ENCODE measurements at regions not wholly inside any gene's neighbourhood (a gene's known extent, or its start where the extent isn't known, plus 50 kb on each side); places are given as distances from the start of the nearest gene placed in this dataset.
A peak's percentile ranks its signal among the peaks of the same experiment; 100 is the strongest.
"Not testable (repeated sequence)": the region's sequence is repeated elsewhere in the genome, so short reads cannot be mapped to it uniquely, and the experiment has no call there.

DNA sequence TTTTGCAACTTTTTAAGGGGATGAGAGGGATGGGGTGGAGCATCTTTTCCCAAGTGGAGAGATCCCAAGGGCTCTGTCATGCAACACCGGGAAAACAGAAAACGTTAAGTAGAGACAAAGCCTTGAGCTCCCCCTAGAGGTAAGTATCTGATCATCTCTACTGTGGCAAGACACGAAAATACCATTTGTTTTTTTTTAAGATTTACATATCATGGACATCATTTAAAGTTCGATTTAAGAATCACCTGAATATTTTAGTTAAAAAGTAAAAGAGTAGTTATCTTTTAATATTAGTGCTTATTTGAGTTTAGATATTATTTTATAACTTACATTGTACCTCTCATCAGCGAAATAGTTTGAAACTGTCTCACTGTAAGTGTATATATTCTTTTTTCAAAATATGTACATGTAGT lies 200.4 kb downstream of the LRRC70 start:
- ChIA-PET POLR2A (no interaction called here), CTCF (interaction anchor here (0.7 to 2.6 kb wide), 19 partner anchors 9 to 555 kb away, joined by 3 to 12 read pairs (median 4); no protein-coding TSS in a partner anchor)
- TF ChIP-seq, protein P1, sequence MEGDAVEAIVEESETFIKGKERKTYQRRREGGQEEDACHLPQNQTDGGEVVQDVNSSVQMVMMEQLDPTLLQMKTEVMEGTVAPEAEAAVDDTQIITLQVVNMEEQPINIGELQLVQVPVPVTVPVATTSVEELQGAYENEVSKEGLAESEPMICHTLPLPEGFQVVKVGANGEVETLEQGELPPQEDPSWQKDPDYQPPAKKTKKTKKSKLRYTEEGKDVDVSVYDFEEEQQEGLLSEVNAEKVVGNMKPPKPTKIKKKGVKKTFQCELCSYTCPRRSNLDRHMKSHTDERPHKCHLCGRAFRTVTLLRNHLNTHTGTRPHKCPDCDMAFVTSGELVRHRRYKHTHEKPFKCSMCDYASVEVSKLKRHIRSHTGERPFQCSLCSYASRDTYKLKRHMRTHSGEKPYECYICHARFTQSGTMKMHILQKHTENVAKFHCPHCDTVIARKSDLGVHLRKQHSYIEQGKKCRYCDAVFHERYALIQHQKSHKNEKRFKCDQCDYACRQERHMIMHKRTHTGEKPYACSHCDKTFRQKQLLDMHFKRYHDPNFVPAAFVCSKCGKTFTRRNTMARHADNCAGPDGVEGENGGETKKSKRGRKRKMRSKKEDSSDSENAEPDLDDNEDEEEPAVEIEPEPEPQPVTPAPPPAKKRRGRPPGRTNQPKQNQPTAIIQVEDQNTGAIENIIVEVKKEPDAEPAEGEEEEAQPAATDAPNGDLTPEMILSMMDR (IDR thresholded peaks at IDR 0.05; ENCODE audit: control extremely low read depth, extremely low read depth, low read depth, missing control alignments) = peak; percentile 53
- peak; percentile 62 for DNase-seq (ENCODE audit: extremely low spot score)

DNA sequence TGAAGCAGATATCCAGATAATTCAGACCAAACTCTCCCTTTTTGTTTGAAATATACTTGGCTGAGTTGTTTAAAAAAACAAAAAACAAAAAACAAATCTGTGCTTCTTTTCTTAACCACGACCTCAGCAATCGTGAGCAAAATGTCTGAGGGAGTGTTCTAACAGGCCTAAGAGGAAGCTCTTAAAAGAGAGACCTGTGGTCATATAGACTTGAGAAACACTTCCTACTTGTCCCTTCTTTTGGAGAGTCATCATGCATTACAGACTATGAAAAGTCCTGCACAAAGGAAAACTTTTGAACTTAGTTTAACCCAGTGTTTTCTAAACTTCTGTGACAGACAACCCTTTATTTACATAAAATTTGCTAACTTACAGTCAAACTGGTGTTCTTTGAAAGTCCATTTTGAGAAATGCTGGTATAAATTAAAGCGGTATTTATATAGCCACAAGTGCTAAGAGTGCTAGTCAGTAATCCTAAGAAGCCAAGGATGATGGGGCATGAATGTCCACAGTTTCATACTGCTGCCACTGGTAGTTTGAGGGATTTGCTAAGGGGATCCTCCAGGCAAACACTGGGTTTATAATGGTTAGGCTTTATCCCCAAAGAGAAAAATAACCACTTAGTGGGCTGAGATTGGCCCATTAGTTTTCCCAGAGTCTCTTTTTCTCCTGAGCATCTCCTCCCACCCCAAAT lies 199.8 kb downstream of the LRRC70 start:
- CTCF ChIA-PET = interaction anchor here (0.7 to 2.6 kb wide), 19 partner anchors 10 to 554 kb away, joined by 3 to 12 read pairs (median 4); no protein-coding TSS in a partner anchor
- POLR2A ChIA-PET = no interaction called here
- TF ChIP-seq, protein P1 (IDR thresholded peaks at IDR 0.05; ENCODE audit: control extremely low read depth, extremely low read depth, low read depth, missing control alignments) = no peak

DNA sequence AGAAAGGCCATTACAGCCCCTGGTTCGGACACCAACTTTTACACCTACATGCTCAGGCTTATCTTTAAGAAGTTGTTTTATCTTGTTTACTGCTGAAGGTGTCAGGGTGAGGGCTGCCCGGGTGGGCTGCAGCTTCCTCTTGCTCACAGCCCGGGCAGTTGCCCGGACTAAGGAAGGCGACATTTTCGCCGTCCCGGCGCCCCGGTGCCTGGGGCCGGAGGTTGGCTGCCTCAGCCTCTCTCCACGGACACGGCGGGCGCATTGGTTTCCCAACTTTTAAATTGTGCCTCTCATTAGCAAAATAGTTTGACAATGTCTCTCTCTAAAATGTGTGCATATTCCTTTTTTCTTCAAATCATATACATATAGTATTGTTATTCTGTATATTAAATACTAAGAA lies 198.5 kb downstream of the LRRC70 start:
- CTCF ChIA-PET; DNase-seq (ENCODE audit: extremely low spot score); POLR2A ChIA-PET: not testable (repeated sequence)

More for the DNA sequence above, 199.8 kb downstream of the LRRC70 start:
- no peak for DNase-seq (ENCODE audit: extremely low spot score)

DNA sequence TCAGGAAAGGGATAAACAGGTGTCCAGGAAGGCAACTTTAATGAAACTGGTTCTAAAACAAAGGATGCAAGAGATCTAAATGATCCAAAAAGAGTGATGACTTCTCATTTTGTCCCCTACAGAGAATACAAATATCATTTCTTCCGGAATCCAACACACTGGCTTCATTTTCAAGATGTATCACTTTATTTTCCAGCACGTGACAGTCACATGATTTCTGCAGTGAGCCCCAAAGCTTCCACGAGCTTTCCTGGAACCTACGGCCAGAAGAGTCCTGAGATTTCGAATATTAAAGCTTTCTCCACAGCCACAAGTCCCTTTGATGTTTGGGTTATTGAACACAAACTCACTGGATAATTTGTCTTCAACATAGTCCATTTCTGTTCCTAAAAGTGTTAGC lies 198.0 kb downstream of the LRRC70 start:
- CTCF ChIA-PET; DNase-seq (ENCODE audit: extremely low spot score); POLR2A ChIA-PET: not testable (repeated sequence)

DNA sequence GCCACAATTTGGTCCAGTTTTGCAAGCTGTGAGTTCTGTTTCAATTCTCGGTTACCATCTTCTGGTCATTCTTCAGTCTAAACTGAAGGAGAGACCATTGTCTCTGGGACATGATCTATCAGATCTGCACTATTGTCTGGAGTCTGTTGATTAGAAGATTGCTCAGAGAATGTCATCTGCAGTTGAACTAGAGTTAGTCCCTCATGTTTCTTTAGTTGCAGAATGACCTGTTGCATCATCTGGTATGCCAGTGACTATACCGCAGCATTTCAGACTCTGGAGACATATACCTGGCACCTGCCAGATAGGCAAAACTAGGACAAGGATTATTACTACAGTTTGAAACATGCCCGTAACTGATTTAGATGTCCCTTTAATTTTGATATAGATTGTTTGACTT lies 194.8 kb downstream of the LRRC70 start:
- no peak for DNase-seq (ENCODE audit: extremely low spot score)
- POLR2A ChIA-PET = no interaction called here
- TF ChIP-seq, protein P1 (IDR thresholded peaks at IDR 0.05; ENCODE audit: control extremely low read depth, extremely low read depth, low read depth, missing control alignments) = no peak
- CTCF ChIA-PET = interaction anchor here (0.9 kb wide), 1 partner anchor 10 kb away, joined by 4 read pairs; no protein-coding TSS in a partner anchor

DNA sequence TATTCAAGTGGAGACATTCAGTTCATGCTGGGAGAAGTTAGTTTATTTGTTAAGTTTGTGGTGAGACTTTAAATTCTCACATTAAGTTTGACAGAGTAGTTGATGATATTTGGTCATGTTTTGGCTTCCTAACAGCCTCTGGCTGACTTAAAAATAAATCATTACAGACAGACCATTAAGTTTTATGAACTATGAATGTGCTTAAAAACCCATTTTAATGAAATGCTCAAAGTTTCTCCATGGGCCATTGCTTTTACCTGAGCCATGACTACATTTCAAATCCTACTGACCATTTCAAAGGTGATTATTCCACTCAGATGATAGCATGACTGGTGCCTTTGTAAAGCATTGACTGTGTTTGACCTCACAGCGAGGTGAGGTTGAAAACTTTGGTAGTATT lies 192.7 kb downstream of the LRRC70 start:
- ChIA-PET POLR2A (no interaction called here), CTCF (no interaction called here)
- TF ChIP-seq, protein P1 (IDR thresholded peaks at IDR 0.05; ENCODE audit: control extremely low read depth, extremely low read depth, low read depth, missing control alignments) = no peak
- DNase-seq (ENCODE audit: extremely low spot score) = no peak

DNA sequence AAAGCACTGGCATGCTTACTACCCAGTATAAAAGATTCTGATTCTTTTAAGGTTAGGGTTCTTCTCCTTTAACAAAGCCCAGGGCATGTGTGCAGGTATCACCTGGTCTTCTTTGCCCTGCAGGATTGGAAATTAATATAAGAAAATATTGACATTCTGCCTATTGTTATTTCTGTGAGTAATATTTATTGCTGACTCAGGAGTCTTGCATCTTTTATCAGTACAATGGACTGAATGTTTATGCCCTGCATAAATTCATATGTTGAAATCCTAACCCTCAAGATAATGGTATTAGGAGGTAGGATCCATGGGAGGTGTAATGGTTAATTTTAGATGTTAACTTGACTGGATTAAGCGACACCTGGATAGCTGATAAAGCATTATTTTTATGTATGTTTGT lies 189.0 kb downstream of the LRRC70 start:
- CTCF ChIA-PET = interaction anchor here (2.4 kb wide), 1 partner anchor 12 kb away, joined by 7 read pairs; no protein-coding TSS in a partner anchor

More for the DNA sequence above, 189.0 kb downstream of the LRRC70 start:
- POLR2A ChIA-PET = no interaction called here
- TF ChIP-seq, protein P1 (IDR thresholded peaks at IDR 0.05; ENCODE audit: control extremely low read depth, extremely low read depth, low read depth, missing control alignments) = no peak
- no peak for DNase-seq (ENCODE audit: extremely low spot score)
